Astrocyte (in vitro differentiated cells and primary cell): ENCODE measurements at regions not wholly inside any gene's neighbourhood (a gene's known extent, or its start where the extent isn't known, plus 50 kb on each side); places are given as distances from the start of the nearest gene placed in this dataset.

Source experiments
- EZH2 ChIP-seq: IDR thresholded peaks from 2 replicates; pipeline ENCODE4 v1.6.1; 2012; ENCODE audit warnings: mild to moderate bottlenecking, low read length, inconsistent platforms; ENCODE audit not compliant: insufficient read depth
- TF ChIP-seq, protein P1 (sequence below): IDR thresholded peaks from 2 replicates; pipeline ENCODE4 v1.5.1; 2011; ENCODE audit warnings: low read depth, mild to moderate bottlenecking, inconsistent platforms, low read length, moderate library complexity; ENCODE audit not compliant: insufficient read depth

DNA sequence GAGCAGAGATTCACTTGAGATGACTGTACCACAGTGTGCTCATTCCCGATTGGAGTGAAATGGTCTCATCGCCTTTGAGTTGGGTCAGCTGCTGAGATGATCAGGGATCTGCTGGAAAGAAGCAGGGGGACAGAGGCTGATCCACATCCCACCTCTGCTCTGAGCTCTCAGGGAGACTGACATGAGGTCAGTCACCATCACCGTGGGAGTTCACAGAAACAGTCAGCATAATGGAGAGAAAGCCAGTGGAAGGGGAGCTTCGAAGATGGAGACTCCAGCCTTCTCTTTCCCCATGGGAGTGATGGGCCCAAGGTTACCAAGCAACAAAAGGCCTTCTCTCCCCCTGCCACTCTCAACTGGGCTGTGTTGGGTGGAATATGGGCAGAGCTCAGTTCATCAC lies 276.4 kb downstream of the CDK5RAP2 start:
- no peak for TF ChIP-seq EZH2
- TF ChIP-seq, protein P1, sequence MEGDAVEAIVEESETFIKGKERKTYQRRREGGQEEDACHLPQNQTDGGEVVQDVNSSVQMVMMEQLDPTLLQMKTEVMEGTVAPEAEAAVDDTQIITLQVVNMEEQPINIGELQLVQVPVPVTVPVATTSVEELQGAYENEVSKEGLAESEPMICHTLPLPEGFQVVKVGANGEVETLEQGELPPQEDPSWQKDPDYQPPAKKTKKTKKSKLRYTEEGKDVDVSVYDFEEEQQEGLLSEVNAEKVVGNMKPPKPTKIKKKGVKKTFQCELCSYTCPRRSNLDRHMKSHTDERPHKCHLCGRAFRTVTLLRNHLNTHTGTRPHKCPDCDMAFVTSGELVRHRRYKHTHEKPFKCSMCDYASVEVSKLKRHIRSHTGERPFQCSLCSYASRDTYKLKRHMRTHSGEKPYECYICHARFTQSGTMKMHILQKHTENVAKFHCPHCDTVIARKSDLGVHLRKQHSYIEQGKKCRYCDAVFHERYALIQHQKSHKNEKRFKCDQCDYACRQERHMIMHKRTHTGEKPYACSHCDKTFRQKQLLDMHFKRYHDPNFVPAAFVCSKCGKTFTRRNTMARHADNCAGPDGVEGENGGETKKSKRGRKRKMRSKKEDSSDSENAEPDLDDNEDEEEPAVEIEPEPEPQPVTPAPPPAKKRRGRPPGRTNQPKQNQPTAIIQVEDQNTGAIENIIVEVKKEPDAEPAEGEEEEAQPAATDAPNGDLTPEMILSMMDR: no peak
